ENCODE measurements at regions not wholly inside any gene's neighbourhood (a gene's known extent, or its start where the extent isn't known, plus 50 kb on each side); places are given as distances from the start of the nearest gene placed in this dataset.

DNA sequence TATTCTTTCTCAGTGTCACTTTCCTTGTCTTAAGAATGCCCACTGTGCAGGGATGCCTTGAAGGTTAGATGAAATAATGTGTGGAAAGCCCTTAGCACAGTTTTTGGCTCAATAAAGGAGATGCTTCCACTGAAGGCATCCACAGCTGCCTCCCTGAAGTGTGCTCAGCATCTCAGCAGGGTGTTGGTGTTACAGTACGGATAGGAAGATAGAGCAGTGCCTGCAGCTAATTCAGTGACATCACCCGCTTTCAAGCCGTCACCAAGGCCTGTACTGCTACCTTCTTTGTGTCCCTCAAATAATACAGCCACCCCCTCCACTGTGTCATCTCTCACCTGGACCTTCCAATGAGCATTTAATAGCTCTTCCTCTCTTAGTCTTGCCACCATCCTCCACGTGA, 59.0 kb downstream of the NDUFS5 start:
- no peak for DNase-seq

GRCh38 chr1:39086386-39086785, 60.2 kb downstream of the NDUFS5 start:
- DNase-seq: no peak

GRCh38 chr1:39086865-39087409, 60.8 kb downstream of the NDUFS5 start:
- DNase-seq: no peak

- no peak for DNase-seq
Observed at GRCh38 chr1:39087435-39087834, 61.3 kb downstream of the NDUFS5 start.

DNA sequence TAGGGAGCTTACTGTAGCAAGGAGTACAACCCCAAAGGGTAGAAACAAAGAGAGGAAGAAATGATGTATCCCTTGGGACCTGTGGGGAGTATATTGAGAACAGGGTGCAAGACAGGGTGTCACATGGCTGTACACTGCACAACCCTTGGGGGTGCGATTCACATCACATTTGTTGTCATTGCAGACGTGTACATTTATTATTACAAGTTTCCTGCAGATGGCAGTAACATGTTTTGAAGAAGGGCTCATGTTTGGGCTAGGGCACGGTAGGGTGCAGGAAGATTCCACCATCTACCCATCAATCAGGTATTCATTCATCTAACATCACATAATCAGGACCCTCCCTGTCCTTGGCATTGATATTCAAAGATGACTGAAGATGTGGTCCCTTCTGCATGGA, 62.5 kb downstream of the NDUFS5 start:
- DNase-seq: no peak

DNA sequence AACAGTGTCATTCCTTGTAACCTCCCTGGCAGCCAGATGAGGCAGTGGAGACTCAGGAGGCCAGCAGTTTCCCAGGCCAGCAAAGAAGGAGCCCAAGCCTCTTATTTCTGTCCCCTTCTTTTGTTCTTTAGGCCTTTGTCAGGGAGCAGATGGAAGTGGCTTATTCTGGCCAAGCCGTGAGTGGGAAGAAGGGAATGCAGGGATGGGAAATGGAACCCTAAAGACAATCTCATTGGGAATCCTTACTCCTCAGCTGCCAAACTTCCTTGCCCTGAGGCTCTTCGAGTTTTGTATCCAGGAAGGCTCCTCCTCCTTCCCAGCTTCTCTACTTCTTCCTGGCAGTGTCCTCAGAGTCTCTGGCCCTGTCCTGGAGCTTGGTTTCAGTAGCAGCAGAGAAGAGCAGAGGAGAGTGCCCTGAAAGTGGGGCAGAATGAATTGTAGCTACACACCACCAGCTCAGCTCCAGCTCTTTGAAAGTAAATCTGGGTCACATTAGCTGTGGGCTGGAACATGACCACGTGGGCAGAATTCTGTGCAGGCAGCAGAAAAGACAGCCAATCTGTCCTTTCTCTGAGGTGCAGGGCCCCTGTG, 63.9 kb downstream of the NDUFS5 start:
- no peak for DNase-seq

- no peak for DNase-seq
Observed at GRCh38 chr1:39090757-39091380, 64.7 kb downstream of the NDUFS5 start.

DNA sequence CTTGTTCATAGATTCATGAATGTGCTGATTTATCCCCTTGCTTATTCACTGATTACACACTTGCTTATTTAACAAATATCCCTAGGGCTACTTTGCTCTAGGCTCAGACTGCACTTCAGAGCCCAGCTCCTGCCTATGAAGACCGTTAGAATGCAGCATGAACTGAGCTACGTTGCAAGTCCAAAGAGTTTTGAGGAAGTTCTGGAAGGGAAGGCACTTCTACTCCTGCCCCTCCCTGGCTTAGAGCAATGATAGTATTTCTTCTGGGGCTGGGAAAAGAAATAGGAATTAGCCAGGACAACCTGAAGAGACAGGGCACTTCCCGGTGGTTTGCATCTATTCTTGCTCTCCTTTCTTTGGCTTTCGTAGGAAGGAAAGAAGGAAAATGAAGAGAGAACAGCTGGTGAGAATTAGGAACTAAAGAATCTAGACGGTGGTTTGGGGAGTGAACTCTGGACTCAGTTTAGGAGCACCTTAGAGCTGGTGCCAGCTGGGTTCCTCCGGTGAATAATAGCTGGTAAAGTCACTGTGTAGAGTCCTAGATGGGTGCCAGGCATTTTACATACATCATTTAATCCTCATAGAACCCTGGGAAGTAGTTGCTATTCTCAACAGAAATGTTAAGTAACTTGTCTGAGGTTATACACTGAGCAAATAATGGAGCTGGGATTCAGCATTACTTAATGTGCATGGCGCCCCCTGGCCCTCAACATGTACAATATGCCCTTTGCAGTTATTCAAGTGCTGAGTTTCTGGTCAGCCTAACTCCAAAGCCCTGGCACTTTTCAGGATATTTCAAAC, 65.9 kb downstream of the NDUFS5 start:
- DNase-seq: peak in 1 of 2 donors; percentile 62

GRCh38 chr1:39094685-39095084, 68.5 kb downstream of the NDUFS5 start:
- no peak for DNase-seq

DNA sequence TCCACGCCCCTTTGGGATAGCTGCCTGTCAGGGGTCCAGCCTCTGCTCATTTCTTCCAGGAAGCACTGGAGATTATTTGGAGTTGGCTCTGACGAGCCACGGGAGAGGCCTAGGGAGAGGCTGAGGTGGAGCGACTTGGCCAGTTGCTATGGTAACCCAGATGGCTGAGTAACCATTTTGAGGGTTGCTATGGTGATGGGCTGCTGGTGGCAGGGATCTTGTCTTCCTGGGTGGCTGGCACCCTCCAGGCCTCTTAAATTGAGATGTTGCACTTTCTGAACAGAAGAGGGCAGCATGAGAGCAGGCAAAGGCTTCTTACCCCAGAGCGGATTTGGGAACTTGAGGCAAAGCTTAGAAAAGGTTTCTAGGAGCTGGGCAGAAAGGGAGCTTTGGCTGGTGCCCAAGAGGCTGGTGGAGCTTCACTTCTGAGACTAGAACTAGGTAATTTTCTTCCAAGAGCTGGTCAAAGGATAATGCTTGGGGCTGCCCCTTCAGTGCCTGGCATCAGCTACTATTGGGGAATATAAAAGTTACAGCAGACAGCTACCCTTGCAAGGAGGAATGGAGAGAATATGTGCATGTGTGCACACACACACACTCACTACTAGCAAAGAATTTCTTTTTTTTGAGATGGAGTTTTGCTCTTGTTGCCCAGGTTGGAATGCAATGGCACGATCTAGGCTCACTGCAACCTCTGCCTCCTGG, 72.5 kb downstream of the NDUFS5 start:
- DNase-seq: peak in 1 of 2 donors; percentile 76

GRCh38 chr1:39102537-39103327, 76.6 kb downstream of the NDUFS5 start:
- DNase-seq: peak in 1 of 2 donors; percentile 77

DNA sequence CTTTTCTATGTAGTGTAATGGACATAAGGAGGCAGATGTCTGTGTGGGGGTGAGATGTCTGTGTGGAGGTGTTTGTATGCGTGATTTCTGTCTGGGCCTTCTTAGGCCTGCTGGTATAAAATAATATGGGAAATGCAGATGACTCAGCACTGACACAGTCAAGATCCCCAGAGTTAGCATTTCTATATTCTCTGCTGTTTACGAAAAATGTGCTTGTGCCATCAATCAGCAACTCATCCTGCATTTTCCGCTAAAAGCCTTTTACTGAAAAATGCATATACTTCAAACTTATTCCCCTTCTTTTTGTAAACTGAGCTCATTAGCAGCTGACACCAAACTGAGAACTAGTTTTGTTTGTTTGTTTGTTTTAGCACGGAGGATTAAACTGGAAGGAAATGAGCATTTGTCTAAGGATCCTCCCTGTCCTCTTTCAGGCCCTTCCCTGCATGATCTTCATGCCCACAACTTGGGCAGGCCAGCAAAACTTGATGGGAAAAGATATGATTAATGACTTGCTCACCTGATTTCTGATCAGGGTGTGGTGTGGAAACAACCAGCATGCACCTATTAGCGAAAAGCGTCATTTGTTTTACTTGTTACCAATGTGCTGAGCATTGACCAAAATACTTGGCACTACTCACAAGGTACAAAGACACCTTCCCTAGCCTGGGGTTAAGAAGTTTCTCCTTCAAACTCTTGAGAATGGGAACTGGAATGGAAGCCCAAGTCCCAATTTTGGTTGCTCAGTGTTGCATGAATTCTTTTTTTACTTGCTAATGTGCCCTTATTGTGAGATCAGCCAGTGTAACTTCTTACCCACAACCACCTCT, 77.4 kb downstream of the NDUFS5 start:
- no peak for DNase-seq

GRCh38 chr1:39104158-39105060, 78.3 kb downstream of the NDUFS5 start:
- DNase-seq: no peak

DNA sequence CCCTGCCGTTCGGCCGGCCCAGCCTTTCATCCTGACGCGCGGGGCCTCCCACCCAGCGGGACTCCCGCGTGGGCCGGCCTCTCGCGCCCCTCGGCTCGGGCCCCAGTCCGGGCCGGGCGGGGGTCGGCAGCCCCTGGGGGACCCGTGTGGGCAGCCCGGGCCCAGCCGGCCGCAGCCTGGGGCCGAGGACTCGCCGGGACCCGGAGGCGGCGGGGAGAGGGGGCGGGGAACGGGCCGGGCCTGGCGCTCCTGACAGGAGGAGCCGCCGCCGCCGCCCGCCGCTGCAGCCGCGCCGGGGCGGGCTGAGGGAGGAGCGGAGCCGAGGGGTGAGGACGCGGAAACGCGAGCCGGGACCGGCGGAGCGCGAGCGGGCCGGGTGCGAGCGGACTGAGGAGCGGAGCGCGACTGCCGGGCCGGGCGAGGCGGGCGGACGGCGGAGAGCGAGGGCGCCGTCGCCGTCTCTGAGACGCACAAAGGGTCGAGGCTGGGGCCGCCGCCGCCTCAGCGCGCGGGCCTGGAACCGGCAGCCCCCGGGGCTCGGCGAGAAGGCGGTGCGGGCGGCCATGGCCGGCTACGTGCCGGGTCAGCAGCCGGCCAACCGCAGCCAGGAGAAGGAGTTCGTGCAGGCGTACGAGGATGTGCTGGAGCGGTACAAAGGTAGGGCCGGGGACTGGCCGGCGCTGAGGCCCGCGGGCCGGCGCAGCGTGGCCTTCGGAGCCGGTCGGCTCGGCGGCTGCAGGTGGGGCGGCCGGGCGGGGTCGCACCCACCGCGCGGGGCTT, 79.1 kb downstream of the NDUFS5 start:
- no peak for DNase-seq

DNA sequence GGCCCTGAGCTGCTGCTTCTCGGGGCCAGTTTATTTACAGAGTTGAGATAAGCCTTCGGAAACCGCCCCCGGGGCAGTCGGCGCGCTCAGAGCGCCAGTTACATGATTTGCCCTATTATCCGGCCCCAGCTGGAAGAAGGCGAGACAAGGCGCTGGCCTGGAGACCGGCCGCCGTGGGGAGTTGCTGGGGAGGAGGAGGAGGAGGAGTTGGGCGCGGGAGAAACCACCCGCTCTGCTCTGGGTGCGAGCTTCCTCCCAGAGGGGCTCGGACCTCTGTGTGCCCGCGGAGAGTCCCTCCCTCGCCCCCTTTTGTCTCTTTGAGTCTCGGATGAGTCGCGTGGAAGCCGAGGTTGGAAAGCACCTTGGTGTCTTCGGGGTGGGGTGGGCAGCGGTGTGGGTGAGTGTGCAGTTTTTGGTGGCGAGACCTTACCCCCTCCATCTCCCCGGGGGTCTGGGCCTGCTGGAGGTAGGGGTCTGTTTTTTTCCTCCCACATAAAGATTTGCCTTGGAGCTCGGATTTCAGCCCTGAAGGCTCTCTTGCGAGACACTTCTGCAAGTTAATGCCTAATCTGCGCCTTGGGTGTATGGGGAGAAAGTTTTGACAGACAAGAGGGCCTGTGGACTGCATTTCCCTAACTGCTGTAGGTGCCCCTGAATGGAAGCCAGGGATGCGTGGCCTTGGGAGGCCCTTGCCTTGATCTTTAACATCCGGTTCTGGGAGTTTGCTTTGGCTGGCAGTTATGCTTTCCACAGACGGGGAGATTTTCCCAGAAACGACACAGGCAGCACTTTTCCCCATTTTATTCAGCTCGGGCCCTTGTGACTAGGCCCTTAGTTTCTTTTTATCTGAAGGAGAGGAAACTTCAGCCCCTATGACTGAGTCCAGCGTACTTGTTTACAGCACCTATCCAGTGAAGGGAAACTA, 80.0 kb downstream of the NDUFS5 start:
- DNase-seq: peak in 1 of 2 donors; percentile 61

DNA sequence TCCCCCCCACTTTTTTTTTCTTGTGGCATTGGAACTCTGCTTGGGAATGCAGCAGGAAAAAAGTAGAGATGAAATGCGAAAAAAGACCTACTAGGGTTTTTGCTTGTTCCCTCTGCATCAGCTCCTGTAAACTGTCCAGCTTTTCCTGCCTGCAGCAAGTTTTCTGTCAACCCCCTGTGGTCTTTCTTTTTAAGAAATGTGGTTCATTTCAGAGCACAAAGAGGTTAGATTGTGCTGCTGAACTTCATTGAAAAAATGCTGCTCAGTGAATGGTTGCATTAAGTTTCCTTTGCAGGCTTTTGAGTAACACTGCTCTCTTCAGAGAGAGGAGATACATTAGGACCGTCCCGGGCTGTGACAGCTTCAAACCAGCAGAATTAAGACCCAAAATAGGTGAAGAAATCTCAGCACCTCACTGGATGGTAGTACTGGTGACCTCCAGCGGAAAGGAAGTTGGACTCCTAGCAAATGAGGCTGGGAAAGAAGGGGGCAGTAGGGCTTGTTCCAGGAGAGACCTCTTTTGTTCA, 80.7 kb downstream of the NDUFS5 start:
- DNase-seq: no peak

Data from right lung (tissue), 2 donors.